ENCODE measurements at regions not wholly inside any gene's neighbourhood (a gene's known extent, or its start where the extent isn't known, plus 50 kb on each side); places are given as distances from the start of the nearest gene placed in this dataset.

DNA sequence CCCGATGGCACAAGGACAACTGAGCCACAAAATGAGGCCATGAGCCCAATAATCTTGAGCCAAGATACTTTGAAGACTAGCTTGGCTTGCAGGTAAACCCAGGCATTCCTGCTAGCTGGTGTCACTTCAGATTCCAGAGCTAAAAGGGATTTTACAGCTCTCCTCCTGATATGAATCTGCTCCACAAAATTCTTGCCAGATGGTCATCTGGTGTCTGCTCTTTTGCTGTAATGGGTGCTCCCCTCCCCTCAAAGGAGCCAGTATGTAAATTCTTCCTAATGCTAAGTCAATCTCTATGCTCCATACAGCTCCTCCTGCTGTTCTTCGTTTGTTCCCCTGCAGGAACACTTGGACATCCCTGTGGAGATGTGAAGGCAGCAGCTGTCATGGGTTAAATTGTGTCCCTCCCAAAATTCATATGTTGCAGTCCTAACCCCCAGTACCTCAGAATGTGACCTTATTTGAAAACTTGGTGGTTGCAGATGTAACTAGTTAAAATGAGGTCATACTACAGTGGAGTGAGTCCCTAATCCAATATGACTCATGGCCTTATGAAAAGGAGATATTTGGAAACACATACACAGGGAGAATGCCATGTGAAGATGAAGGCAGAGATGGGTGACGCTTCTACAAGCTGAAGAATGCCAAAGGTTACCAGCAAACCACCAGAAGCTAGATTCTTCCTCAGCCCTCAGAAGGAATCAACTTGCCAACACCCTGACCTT, 180.6 kb upstream of the PALMD start:
- Histone ChIP-seq H3K4ac (ENCODE audit: low read length) (no peak overlapping the region), H2BK15ac (ENCODE audit: low read length) (no peak overlapping the region), H2AFZ (ENCODE audit: low read length) (no peak overlapping the region), H3K4me3 (ENCODE audit: low read length in 2 of 2) (no peak overlapping the region), H3K23ac (ENCODE audit: low read depth, low read length, poor library complexity) (no peak overlapping the region), H3K14ac (ENCODE audit: low read length) (no peak overlapping the region), H2AK5ac (ENCODE audit: low read depth, low read length) (no peak overlapping the region), H4K8ac (ENCODE audit: low read depth, low read length) (no peak overlapping the region), H3K18ac (ENCODE audit: low read length) (no peak overlapping the region), H2BK12ac (ENCODE audit: low read length) (no peak overlapping the region), H4K91ac (ENCODE audit: low read depth, low read length, poor library complexity) (no peak overlapping the region), H3K4me1 (ENCODE audit: control insufficient read depth in 2 of 2, insufficient read depth in 1 of 2, low read depth in 1 of 2, low read length in 2 of 2) (peaks cover 0 to 3% of the 10 kb centered on the region in 2 donors), H3K9me3 (replicated peaks in 1 of 2; ENCODE audit: control insufficient read depth in 2 of 2, insufficient read depth in 1 of 2, low read depth in 1 of 2, low read length in 2 of 2) (no peaks in the 10 kb centered on the region), H3K36me3 (replicated peaks in 1 of 2; ENCODE audit: control insufficient read depth in 2 of 2, insufficient read depth in 2 of 2, low read length in 2 of 2) (no peaks in the 10 kb centered on the region), H3K27me3 (ENCODE audit: control insufficient read depth in 3 of 3, insufficient read depth in 3 of 3, low read depth in 1 of 3, low read length in 3 of 3) (no peaks in the 10 kb centered on the region), H2BK120ac (ENCODE audit: low read depth, low read length) (no peak overlapping the region), H3K9ac (ENCODE audit: low read depth, low read length, poor library complexity) (no peak overlapping the region), H3K79me1 (ENCODE audit: low read depth, low read length) (no peaks in the 10 kb centered on the region), H3K4me2 (ENCODE audit: insufficient read depth, low read length, poor library complexity, severe bottlenecking) (no peak overlapping the region), H2BK5ac (ENCODE audit: low read length) (no peak overlapping the region), H3K27ac (replicated peaks; ENCODE audit: low read length) (no peak overlapping the region)
- WGBS, 2 donors (ENCODE audit: extremely low coverage in 2 of 2, insufficient read length in 2 of 2, insufficient replicate concordance in 1 of 2), result no CpG with 5 or more reads among the region's 3 CpGs
- no peak for DNase-seq (ENCODE audit: low spot score)

- Histone ChIP-seq H2AFZ (ENCODE audit: low read length) (no peak overlapping the region), H2AK5ac (ENCODE audit: low read depth, low read length) (no peak overlapping the region), H3K18ac (ENCODE audit: low read length) (no peak overlapping the region), H2BK120ac (ENCODE audit: low read depth, low read length) (no peak overlapping the region), H3K23ac (ENCODE audit: low read depth, low read length, poor library complexity) (no peak overlapping the region), H3K27me3 (ENCODE audit: control insufficient read depth in 3 of 3, insufficient read depth in 3 of 3, low read depth in 1 of 3, low read length in 3 of 3) (no peaks in the 10 kb centered on the region), H4K91ac (ENCODE audit: low read depth, low read length, poor library complexity) (no peak overlapping the region), H4K8ac (ENCODE audit: low read depth, low read length) (no peak overlapping the region), H2BK15ac (ENCODE audit: low read length) (no peak overlapping the region), H3K4me3 (ENCODE audit: low read length in 2 of 2) (no peak overlapping the region), H2BK5ac (ENCODE audit: low read length) (no peak overlapping the region), H3K4me2 (ENCODE audit: insufficient read depth, low read length, poor library complexity, severe bottlenecking) (no peak overlapping the region), H3K9me3 (replicated peaks in 1 of 2; ENCODE audit: control insufficient read depth in 2 of 2, insufficient read depth in 1 of 2, low read depth in 1 of 2, low read length in 2 of 2) (no peaks in the 10 kb centered on the region), H3K4ac (ENCODE audit: low read length) (no peak overlapping the region), H3K9ac (ENCODE audit: low read depth, low read length, poor library complexity) (no peak overlapping the region), H2BK12ac (ENCODE audit: low read length) (no peak overlapping the region), H3K14ac (ENCODE audit: low read length) (no peak overlapping the region), H3K27ac (replicated peaks; ENCODE audit: low read length) (no peak overlapping the region), H3K79me1 (ENCODE audit: low read depth, low read length) (no peaks in the 10 kb centered on the region), H3K36me3 (replicated peaks in 1 of 2; ENCODE audit: control insufficient read depth in 2 of 2, insufficient read depth in 2 of 2, low read length in 2 of 2) (no peaks in the 10 kb centered on the region), H3K4me1 (ENCODE audit: control insufficient read depth in 2 of 2, insufficient read depth in 1 of 2, low read depth in 1 of 2, low read length in 2 of 2) (peaks cover 0 to 3% of the 10 kb centered on the region in 2 donors)
- no peak for DNase-seq (ENCODE audit: low spot score)
- WGBS, 2 donors (ENCODE audit: extremely low coverage in 2 of 2, insufficient read length in 2 of 2, insufficient replicate concordance in 1 of 2), result no CpG with 5 or more reads among the region's 4 CpGs
These were observed 178.3 kb upstream of the PALMD start for GRCh38 chr1:99467645-99468044.

DNA sequence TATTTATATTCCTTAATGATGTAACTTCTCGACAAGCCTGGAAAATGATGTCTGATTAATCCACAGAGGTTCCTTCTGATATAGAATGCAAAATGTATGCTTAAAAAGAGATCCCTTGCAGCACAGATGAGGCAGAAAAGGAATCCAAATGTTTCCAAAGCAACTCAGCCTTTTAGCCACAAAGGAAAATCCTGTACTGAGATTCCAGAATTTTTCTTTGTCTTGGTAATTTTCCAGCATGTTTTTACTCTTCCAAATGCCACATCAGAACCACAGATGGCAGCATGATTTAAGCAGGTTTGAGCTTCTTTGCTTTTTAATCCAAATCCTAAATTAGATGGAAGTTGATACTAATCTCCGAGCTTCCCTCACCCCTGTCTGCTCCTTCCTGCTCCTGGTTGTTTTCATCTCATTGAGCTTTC, 176.4 kb upstream of the PALMD start:
- WGBS, 2 donors (ENCODE audit: extremely low coverage in 2 of 2, insufficient read length in 2 of 2, insufficient replicate concordance in 1 of 2), result no CpG with 5 or more reads among the region's 2 CpGs
- Histone ChIP-seq H3K23ac (ENCODE audit: low read depth, low read length, poor library complexity) (no peak overlapping the region), H2AFZ (ENCODE audit: low read length) (peak overlapping the region; percentile 27), H3K18ac (ENCODE audit: low read length) (no peak overlapping the region), H3K27ac (replicated peaks; ENCODE audit: low read length) (no peak overlapping the region), H3K4me1 (ENCODE audit: control insufficient read depth in 2 of 2, insufficient read depth in 1 of 2, low read depth in 1 of 2, low read length in 2 of 2) (peaks cover 0 to 3% of the 10 kb centered on the region in 2 donors), H3K14ac (ENCODE audit: low read length) (no peak overlapping the region), H3K4me2 (ENCODE audit: insufficient read depth, low read length, poor library complexity, severe bottlenecking) (no peak overlapping the region), H2BK12ac (ENCODE audit: low read length) (no peak overlapping the region), H2AK5ac (ENCODE audit: low read depth, low read length) (no peak overlapping the region), H3K79me1 (ENCODE audit: low read depth, low read length) (no peaks in the 10 kb centered on the region), H3K36me3 (replicated peaks in 1 of 2; ENCODE audit: control insufficient read depth in 2 of 2, insufficient read depth in 2 of 2, low read length in 2 of 2) (no peaks in the 10 kb centered on the region), H3K9ac (ENCODE audit: low read depth, low read length, poor library complexity) (no peak overlapping the region), H2BK120ac (ENCODE audit: low read depth, low read length) (no peak overlapping the region), H3K9me3 (replicated peaks in 1 of 2; ENCODE audit: control insufficient read depth in 2 of 2, insufficient read depth in 1 of 2, low read depth in 1 of 2, low read length in 2 of 2) (no peaks in the 10 kb centered on the region), H3K4me3 (ENCODE audit: low read length in 2 of 2) (no peak overlapping the region), H3K27me3 (ENCODE audit: control insufficient read depth in 3 of 3, insufficient read depth in 3 of 3, low read depth in 1 of 3, low read length in 3 of 3) (no peaks in the 10 kb centered on the region), H2BK15ac (ENCODE audit: low read length) (no peak overlapping the region), H4K91ac (ENCODE audit: low read depth, low read length, poor library complexity) (no peak overlapping the region), H4K8ac (ENCODE audit: low read depth, low read length) (no peak overlapping the region), H3K4ac (ENCODE audit: low read length) (no peak overlapping the region), H2BK5ac (ENCODE audit: low read length) (no peak overlapping the region)
- DNase-seq (ENCODE audit: low spot score), result no peak

- Histone ChIP-seq H3K23ac (ENCODE audit: low read depth, low read length, poor library complexity) (no peak overlapping the region), H3K27ac (replicated peaks; ENCODE audit: low read length) (no peak overlapping the region), H4K8ac (ENCODE audit: low read depth, low read length) (no peak overlapping the region), H2BK120ac (ENCODE audit: low read depth, low read length) (no peak overlapping the region), H3K79me1 (ENCODE audit: low read depth, low read length) (no peaks in the 10 kb centered on the region), H3K4me1 (ENCODE audit: control insufficient read depth in 2 of 2, insufficient read depth in 1 of 2, low read depth in 1 of 2, low read length in 2 of 2) (peaks cover 0 to 3% of the 10 kb centered on the region in 2 donors), H3K27me3 (ENCODE audit: control insufficient read depth in 3 of 3, insufficient read depth in 3 of 3, low read depth in 1 of 3, low read length in 3 of 3) (no peaks in the 10 kb centered on the region), H3K9me3 (replicated peaks in 1 of 2; ENCODE audit: control insufficient read depth in 2 of 2, insufficient read depth in 1 of 2, low read depth in 1 of 2, low read length in 2 of 2) (no peaks in the 10 kb centered on the region), H3K18ac (ENCODE audit: low read length) (no peak overlapping the region), H3K14ac (ENCODE audit: low read length) (no peak overlapping the region), H2AFZ (ENCODE audit: low read length) (no peak overlapping the region), H2BK5ac (ENCODE audit: low read length) (no peak overlapping the region), H4K91ac (ENCODE audit: low read depth, low read length, poor library complexity) (no peak overlapping the region), H3K4me2 (ENCODE audit: insufficient read depth, low read length, poor library complexity, severe bottlenecking) (no peak overlapping the region), H3K9ac (ENCODE audit: low read depth, low read length, poor library complexity) (no peak overlapping the region), H2AK5ac (ENCODE audit: low read depth, low read length) (no peak overlapping the region), H3K4me3 (ENCODE audit: low read length in 2 of 2) (no peak overlapping the region), H3K4ac (ENCODE audit: low read length) (no peak overlapping the region), H2BK15ac (ENCODE audit: low read length) (no peak overlapping the region), H2BK12ac (ENCODE audit: low read length) (no peak overlapping the region), H3K36me3 (replicated peaks in 1 of 2; ENCODE audit: control insufficient read depth in 2 of 2, insufficient read depth in 2 of 2, low read length in 2 of 2) (no peaks in the 10 kb centered on the region)
- WGBS, 2 donors (ENCODE audit: extremely low coverage in 2 of 2, insufficient read length in 2 of 2, insufficient replicate concordance in 1 of 2), result 100% methylated on average over 4 of the region's 4 CpGs; no CpG with 5 or more reads in 1 of the 2 donors
- DNase-seq (ENCODE audit: low spot score), result no peak
These were observed 173.0 kb upstream of the PALMD start for GRCh38 chr1:99472893-99473292.

All from neuronal stem cell (in vitro differentiated cells).